Upper lobe of left lung (tissue), 4 donors: ENCODE measurements at regions not wholly inside any gene's neighbourhood (a gene's known extent, or its start where the extent isn't known, plus 50 kb on each side); places are given as distances from the start of the nearest gene placed in this dataset.

Experiments used
- CTCF ChIP-seq, 6 experiments: fragments of 450-650 bp in 4 of 6; fragments of 200-600 bp in 2 of 6; sonication (generic) in 2 of 6; IDR thresholded peaks; one replicate each; pipeline ENCODE4 v1.5.1; 2016 to 2019; ENCODE audit warnings: antibody characterized with exemption in 6 of 6
- POLR2A ChIP-seq, 4 donors: fragments of 450-650 bp; IDR thresholded peaks; one replicate each; pipeline ENCODE4 v1.5.1; 2016 to 2017; ENCODE audit warnings: antibody characterized with exemption in 4 of 4, mild to moderate bottlenecking in 2 of 4
- POLR2AphosphoS5 ChIP-seq, 2 donors: sonication (generic); formaldehyde crosslinking; IDR thresholded peaks; one replicate each; pipeline ENCODE4 v1.5.1; 2017; ENCODE audit warnings: antibody characterized with exemption in 2 of 2

GRCh38 chr21:14054682-14055081 is 156.1 kb downstream of the LIPI start:
- TF ChIP-seq CTCF (IDR thresholded peaks at IDR 0.05) (no peak), POLR2AphosphoS5 (IDR thresholded peaks at IDR 0.05) (no peak), POLR2A (IDR thresholded peaks at IDR 0.05) (no peak)
